SHP77 treated with DMSO at 0.1 percent for 48 hours (cell line): ENCODE measurements at regions not wholly inside any gene's neighbourhood (a gene's known extent, or its start where the extent isn't known, plus 50 kb on each side); places are given as distances from the start of the nearest gene placed in this dataset.
"Not testable (repeated sequence)": the region's sequence is repeated elsewhere in the genome, so short reads cannot be mapped to it uniquely, and the experiment has no call there.

Experiments used
- DNase-seq: peaks from one replicate; lab custom pipeline; 2025; lab: John Stamatoyannopoulos, UW

GRCh38 chr12:40431169-40431568, 206.4 kb downstream of the LRRK2 start:
- DNase-seq: no peak

- DNase-seq: no peak
These were observed 210.5 kb downstream of the LRRK2 start for GRCh38 chr12:40435251-40435650.

- DNase-seq: no peak
These were observed 211.2 kb downstream of the LRRK2 start for GRCh38 chr12:40435951-40436350.

- DNase-seq: no peak
These were observed 211.8 kb downstream of the LRRK2 start for GRCh38 chr12:40436564-40436963.

- DNase-seq: no peak
These were observed 215.1 kb downstream of the LRRK2 start for GRCh38 chr12:40439771-40440492.

GRCh38 chr12:40444174-40444573, 219.4 kb downstream of the LRRK2 start:
- no peak for DNase-seq

GRCh38 chr12:40446385-40446784, 221.6 kb downstream of the LRRK2 start:
- no peak for DNase-seq

GRCh38 chr12:40448523-40448922, 223.7 kb downstream of the LRRK2 start:
- DNase-seq: not testable (repeated sequence)

GRCh38 chr12:40451661-40452060, 226.9 kb downstream of the LRRK2 start:
- no peak for DNase-seq

- no peak for DNase-seq
These were observed 228.1 kb upstream of the CNTN1 start for GRCh38 chr12:40464121-40464520.

- DNase-seq: no peak
These were observed 222.5 kb upstream of the CNTN1 start for GRCh38 chr12:40469736-40470135.

GRCh38 chr12:40473962-40474361, 218.3 kb upstream of the CNTN1 start:
- DNase-seq: no peak

GRCh38 chr12:40474630-40475029, 217.6 kb upstream of the CNTN1 start:
- DNase-seq: no peak

GRCh38 chr12:40499856-40500255, 192.4 kb upstream of the CNTN1 start:
- DNase-seq: no peak

GRCh38 chr12:40502322-40502721, 189.9 kb upstream of the CNTN1 start:
- DNase-seq: no peak

GRCh38 chr12:40505327-40505726, 186.9 kb upstream of the CNTN1 start:
- no peak for DNase-seq

- no peak for DNase-seq
These were observed 183.8 kb upstream of the CNTN1 start for GRCh38 chr12:40508421-40508820.

GRCh38 chr12:40511341-40511740, 180.9 kb upstream of the CNTN1 start:
- DNase-seq: no peak

GRCh38 chr12:40515041-40515816, 177.0 kb upstream of the CNTN1 start:
- DNase-seq: no peak

- no peak for DNase-seq
These were observed 169.4 kb upstream of the CNTN1 start for GRCh38 chr12:40522837-40523236.

- DNase-seq: no peak
These were observed 167.2 kb upstream of the CNTN1 start for GRCh38 chr12:40525054-40525453.

GRCh38 chr12:40534828-40535227, 157.4 kb upstream of the CNTN1 start:
- DNase-seq: no peak

- no peak for DNase-seq
These were observed 140.8 kb upstream of the CNTN1 start for GRCh38 chr12:40551466-40551865.

GRCh38 chr12:40552868-40553267, 139.4 kb upstream of the CNTN1 start:
- no peak for DNase-seq
